ENCODE measurements at regions not wholly inside any gene's neighbourhood (a gene's known extent, or its start where the extent isn't known, plus 50 kb on each side); places are given as distances from the start of the nearest gene placed in this dataset.

GRCh38 chr6:113486199-113486598 is 370.9 kb upstream of the MARCKS start:
- TF ChIP-seq ZNF274 (IDR thresholded peaks at IDR 0.05; ENCODE audit: low read depth, low read length) (no peak), EGR1 (IDR thresholded peaks at IDR 0.05; ENCODE audit: low read depth) (no peak), CTCF (IDR thresholded peaks at IDR 0.05 in 2 of 3, conservative IDR thresholded peaks at IDR 0.05 in 1 of 3; ENCODE audit: borderline replicate concordance in 1 of 3, insufficient read depth in 1 of 3, low read depth in 2 of 3, low read length in 2 of 3) (no peak), MAX (IDR thresholded peaks at IDR 0.05) (no peak), SRF (IDR thresholded peaks at IDR 0.05; ENCODE audit: low read depth) (no peak), CBX3 (IDR thresholded peaks at IDR 0.05; ENCODE audit: low read depth) (no peak), SIN3A (IDR thresholded peaks at IDR 0.05; ENCODE audit: low read depth) (no peak), JUND (IDR thresholded peaks at IDR 0.05) (no peak), FOSL1 (IDR thresholded peaks at IDR 0.05; ENCODE audit: low read depth) (no peak), EZH2 (IDR thresholded peaks at IDR 0.05) (no peak), REST (IDR thresholded peaks at IDR 0.05; ENCODE audit: low read depth) (no peak), EZH2phosphoT487 (IDR thresholded peaks at IDR 0.05; ENCODE audit: borderline replicate concordance) (no peak), ATF3 (IDR thresholded peaks at IDR 0.05) (no peak), ZFX (IDR thresholded peaks at IDR 0.05) (no peak), ZBTB33 (IDR thresholded peaks at IDR 0.05; ENCODE audit: extremely low read depth, insufficient replicate concordance, low read length) (no peak), SP1 (IDR thresholded peaks at IDR 0.05; ENCODE audit: low read depth) (no peak)
- ChIA-PET CTCF (interaction anchor here (0.9 kb wide), 1 partner anchor 180 kb away, joined by 3 read pairs; no protein-coding TSS in a partner anchor), RAD21 (ENCODE audit: low non-redundant PET in 1 of 2, low total read pairs in 2 of 2, uncharacterized antibody in 2 of 2, unreplicated experiment in 2 of 2) (no interaction called here), POLR2A (no interaction called here)
- no peaks in the 10 kb centered on the region for H3K9me3 ChIP-seq (ENCODE audit: control insufficient read depth in 1 of 2, insufficient read depth in 1 of 2, low read depth in 1 of 2, low read length in 2 of 2)
- ATAC-seq: no peak
- H3K79me2 ChIP-seq (ENCODE audit: insufficient read depth, low read length): no peaks in the 10 kb centered on the region
- no peak overlapping the region for H2AFZ ChIP-seq (ENCODE audit: low read depth, low read length, poor library complexity, severe bottlenecking)
- no peaks in the 10 kb centered on the region for H4K20me1 ChIP-seq (ENCODE audit: insufficient read depth)
- H3K9me2 ChIP-seq (ENCODE audit: insufficient read depth): no peaks in the 10 kb centered on the region
- no peaks in the 10 kb centered on the region for H3K36me3 ChIP-seq (ENCODE audit: control insufficient read depth in 1 of 2, insufficient read depth in 2 of 2, low read length in 2 of 2)
- no TSS peak for BruUV-seq (replicated peaks)
- no peaks in the 10 kb centered on the region for H3K27me3 ChIP-seq (ENCODE audit: insufficient read depth, low read length)
- no peak overlapping the region for H3K4me3 ChIP-seq (replicated peaks in 1 of 2; ENCODE audit: low read depth in 1 of 2, low read length in 2 of 2)
- no peak overlapping the region for H3K27ac ChIP-seq (ENCODE audit: low read depth, low read length)
- DNase-seq (ENCODE audit: low read depth, low spot score): no peak
- no peak overlapping the region for H3K4me2 ChIP-seq (ENCODE audit: low read length)
- no peaks in the 10 kb centered on the region for H3K4me1 ChIP-seq (ENCODE audit: control insufficient read depth in 1 of 2, insufficient read depth in 2 of 2, low read length in 2 of 2)
- no peak overlapping the region for H3K9ac ChIP-seq (ENCODE audit: low read length)
- intact Hi-C loops (cut with micrococcal nuclease): no loop called here
